ENCODE measurements at regions not wholly inside any gene's neighbourhood (a gene's known extent, or its start where the extent isn't known, plus 50 kb on each side); places are given as distances from the start of the nearest gene placed in this dataset.

DNA sequence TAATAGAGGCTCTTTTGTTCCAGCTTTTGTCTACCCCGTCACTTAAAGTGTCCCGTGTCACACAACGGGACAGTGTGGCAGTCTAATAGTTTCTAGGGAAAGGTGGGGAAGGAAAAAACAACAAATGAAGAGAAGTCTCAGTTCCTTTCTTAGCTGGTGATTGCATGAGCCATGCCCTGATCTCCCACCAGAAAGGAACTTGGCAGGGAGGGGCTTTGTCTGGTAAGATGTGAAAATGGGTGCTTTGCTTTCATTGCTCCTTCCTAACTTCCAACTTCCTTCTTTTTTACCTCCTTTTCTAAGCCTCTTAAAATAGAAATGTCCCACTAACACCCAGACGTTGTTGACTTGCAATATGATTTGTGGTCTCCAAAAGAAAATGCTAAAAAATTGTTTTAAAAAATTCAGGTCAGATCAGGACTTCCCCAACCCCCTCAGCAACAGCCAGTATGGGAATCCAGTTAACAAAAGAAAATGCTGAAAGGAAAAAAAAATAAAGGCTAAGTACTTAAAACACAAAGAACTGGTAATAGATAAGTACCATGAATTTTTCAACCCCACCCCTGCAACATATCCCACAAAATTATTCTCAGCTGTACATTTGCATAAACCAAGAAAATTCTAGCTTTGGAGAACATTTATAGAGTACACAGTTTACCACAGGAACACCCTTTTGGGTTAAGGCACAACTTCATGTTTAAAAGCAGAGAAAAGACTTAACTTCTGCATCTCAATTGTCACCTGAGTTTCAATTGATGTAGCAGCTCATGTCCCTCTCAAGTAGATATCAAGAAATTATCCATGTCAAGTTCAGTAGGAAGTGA lies 106.2 kb downstream of the NIBAN1 start:
- WGBS: 67% methylated on average over 4 of the region's 4 CpGs
- intact Hi-C loops (cut with DNase I): no loop called here
- no peak for DNase-seq (ENCODE audit: extremely low spot score)
- no peaks in the 10 kb centered on the region for H3K36me3 ChIP-seq
- H3K4me3 ChIP-seq: no peak overlapping the region
- H3K4me1 ChIP-seq: peaks cover 13 to 29% (median 26%) of the 10 kb centered on the region in 4 donors
- TF ChIP-seq POLR2AphosphoS5 (IDR thresholded peaks at IDR 0.05) (no peak), EP300 (IDR thresholded peaks at IDR 0.05) (no peak), POLR2A (IDR thresholded peaks at IDR 0.05; ENCODE audit: low read depth) (no peak), CTCF (IDR thresholded peaks at IDR 0.05) (no peak)
- H3K27me3 ChIP-seq: no peaks in the 10 kb centered on the region
- no peaks in the 10 kb centered on the region for H3K9me3 ChIP-seq
- H3K27ac ChIP-seq (replicated peaks in 1 of 4): peak overlapping the region; percentile 59 to 74 (median 69)

- Histone ChIP-seq H3K9me3 (no peaks in the 10 kb centered on the region), H3K36me3 (no peaks in the 10 kb centered on the region), H3K4me3 (no peak overlapping the region), H3K4me1 (peaks cover 13 to 29% (median 26%) of the 10 kb centered on the region in 4 donors), H3K27me3 (no peaks in the 10 kb centered on the region), H3K27ac (replicated peaks in 1 of 4) (peak overlapping the region; percentile 59 to 74 (median 69))
- intact Hi-C loops (cut with DNase I): no loop called here
- TF ChIP-seq CTCF (IDR thresholded peaks at IDR 0.05): no peak
- peak in 1 of 2 donors; percentile 65 for TF ChIP-seq POLR2AphosphoS5 (IDR thresholded peaks at IDR 0.05)
- 52% methylated on average over 6 of the region's 6 CpGs for WGBS
- DNase-seq (ENCODE audit: extremely low spot score): no peak
Observed at GRCh38 chr1:184866991-184867788, 107.1 kb downstream of the NIBAN1 start.

- no peaks in the 10 kb centered on the region for H3K9me3 ChIP-seq
- H3K27ac ChIP-seq (replicated peaks in 1 of 4): peak overlapping the region; percentile 13 to 74 (median 69)
- no peaks in the 10 kb centered on the region for H3K27me3 ChIP-seq
- TF ChIP-seq CTCF (IDR thresholded peaks at IDR 0.05) (no peak), EP300 (IDR thresholded peaks at IDR 0.05) (no peak), POLR2AphosphoS5 (IDR thresholded peaks at IDR 0.05) (no peak), POLR2A (IDR thresholded peaks at IDR 0.05; ENCODE audit: low read depth) (no peak)
- intact Hi-C loops (cut with DNase I): no loop called here
- H3K4me3 ChIP-seq: no peak overlapping the region
- DNase-seq (ENCODE audit: extremely low spot score): no peak
- H3K36me3 ChIP-seq: no peaks in the 10 kb centered on the region
- peaks cover 13 to 35% (median 26%) of the 10 kb centered on the region in 4 donors for H3K4me1 ChIP-seq
Observed at GRCh38 chr1:184866586-184866985, 107.7 kb downstream of the NIBAN1 start.

GRCh38 chr1:184865831-184866230 lies 108.5 kb downstream of the NIBAN1 start:
- TF ChIP-seq POLR2A (IDR thresholded peaks at IDR 0.05; ENCODE audit: low read depth): no peak
- no peak for TF ChIP-seq CTCF (IDR thresholded peaks at IDR 0.05)
- no peak for TF ChIP-seq POLR2AphosphoS5 (IDR thresholded peaks at IDR 0.05)
- TF ChIP-seq EP300 (IDR thresholded peaks at IDR 0.05): no peak
- 86% methylated on average over 1 of the region's 1 CpG for WGBS

More at GRCh38 chr1:184865831-184866230, 108.5 kb downstream of the NIBAN1 start:
- Histone ChIP-seq H3K27ac (replicated peaks in 1 of 4) (peak overlapping the region in 3 of 4 donors; percentile 13 to 70 (median 68)), H3K9me3 (no peaks in the 10 kb centered on the region), H3K4me1 (peaks cover 13 to 37% (median 27%) of the 10 kb centered on the region in 4 donors), H3K27me3 (no peaks in the 10 kb centered on the region), H3K36me3 (no peaks in the 10 kb centered on the region), H3K4me3 (no peak overlapping the region)
- DNase-seq (ENCODE audit: extremely low spot score): no peak
- intact Hi-C loops (cut with DNase I): no loop called here

Measured in esophagus muscularis mucosa (tissue), 4 donors.